HG02571 (cell line): ENCODE measurements at regions not wholly inside any gene's neighbourhood (a gene's known extent, or its start where the extent isn't known, plus 50 kb on each side); places are given as distances from the start of the nearest gene placed in this dataset.
"Not testable (repeated sequence)": the region's sequence is repeated elsewhere in the genome, so short reads cannot be mapped to it uniquely, and the experiment has no call there.

Experiments
- ATAC-seq: cut with Tn5 transposase; IDR thresholded peaks from one replicate; pipeline ENCODE4 v1.9.1; 2021; ENCODE audit warnings: mild to moderate bottlenecking, moderate library complexity; ENCODE audit not compliant: unreplicated experiment

DNA sequence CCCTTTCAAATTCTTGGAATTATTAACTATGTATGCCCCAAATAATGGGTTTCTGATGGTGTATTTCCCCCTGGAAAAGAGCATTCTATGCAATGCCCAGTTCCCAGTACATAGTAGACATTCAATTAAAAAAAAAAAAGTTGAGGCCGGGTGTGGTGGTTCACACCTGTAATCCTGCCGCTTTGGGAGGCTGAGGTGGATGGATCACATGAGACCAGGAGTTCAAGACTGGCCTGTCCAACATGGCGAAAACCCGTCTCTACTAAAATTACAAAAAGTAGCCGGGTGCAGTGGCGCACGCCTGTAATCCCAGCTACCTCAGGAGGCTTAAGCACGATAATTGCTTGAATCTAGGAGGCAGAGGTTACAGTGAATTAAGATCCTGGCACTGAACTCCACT lies 83.3 kb upstream of the ZNF217 start:
- no peak for ATAC-seq

- no peak for ATAC-seq
These were observed 82.8 kb upstream of the ZNF217 start for GRCh38 chr20:53676519-53676822.

- no peak for ATAC-seq
These were observed 79.0 kb upstream of the ZNF217 start for GRCh38 chr20:53672484-53673129.

DNA sequence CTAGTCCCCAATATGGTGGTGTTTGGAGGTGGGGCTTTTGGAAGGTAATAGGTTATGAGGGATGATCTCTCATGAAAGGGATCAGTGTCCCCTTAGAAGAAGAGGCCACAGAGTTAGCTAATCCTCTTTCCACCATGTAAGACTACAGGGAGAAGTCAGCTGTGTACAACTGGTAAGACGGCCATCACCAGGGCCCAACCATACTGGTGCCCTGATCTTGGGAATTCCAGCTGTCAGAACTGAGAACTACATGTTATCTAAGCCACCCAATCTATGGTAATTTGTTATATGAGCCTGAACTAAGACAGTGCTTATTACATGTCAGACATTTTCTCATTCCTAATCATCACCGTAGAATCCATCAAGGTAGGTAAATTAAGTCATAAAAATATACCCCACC lies 77.7 kb upstream of the ZNF217 start:
- ATAC-seq, result no peak

DNA sequence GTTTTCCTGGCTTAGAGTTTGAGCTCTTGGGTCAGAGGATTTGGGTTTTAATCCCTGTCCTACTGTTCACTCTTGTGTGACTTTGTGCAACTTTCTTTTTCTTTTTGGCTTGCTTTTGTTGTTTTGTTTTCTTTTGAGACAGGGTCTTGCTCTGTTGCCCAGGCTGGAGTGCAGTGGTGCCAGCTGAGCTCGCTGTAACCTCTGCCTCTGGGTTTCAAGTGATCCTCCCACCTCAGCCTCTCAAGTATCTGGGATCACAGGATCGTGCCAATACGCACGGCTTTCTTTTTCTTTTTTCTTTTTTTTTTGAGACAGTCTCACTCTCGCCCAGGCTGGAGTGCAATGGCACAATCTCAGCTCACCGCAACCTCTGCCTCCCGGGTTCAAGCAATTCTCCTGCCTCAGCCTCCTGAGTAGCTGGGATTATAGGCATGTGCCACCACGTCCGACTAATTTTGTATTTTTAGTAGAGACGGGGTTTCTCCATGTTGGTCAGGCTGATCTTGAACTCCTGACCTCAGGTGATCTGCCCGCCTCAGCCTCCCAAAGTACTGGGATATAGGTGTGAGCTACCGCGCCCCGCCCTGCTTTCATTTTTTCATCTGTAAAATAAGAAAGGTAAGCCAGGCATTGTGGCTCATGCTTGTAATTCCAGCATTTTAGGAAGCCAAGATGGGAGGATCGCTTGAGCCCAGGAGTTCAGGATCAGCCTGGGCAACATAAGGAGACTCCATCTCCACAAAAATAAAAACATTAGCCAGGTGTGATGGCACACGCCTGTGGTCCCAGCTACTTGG lies 76.1 kb upstream of the ZNF217 start:
- ATAC-seq, result not testable (repeated sequence)

DNA sequence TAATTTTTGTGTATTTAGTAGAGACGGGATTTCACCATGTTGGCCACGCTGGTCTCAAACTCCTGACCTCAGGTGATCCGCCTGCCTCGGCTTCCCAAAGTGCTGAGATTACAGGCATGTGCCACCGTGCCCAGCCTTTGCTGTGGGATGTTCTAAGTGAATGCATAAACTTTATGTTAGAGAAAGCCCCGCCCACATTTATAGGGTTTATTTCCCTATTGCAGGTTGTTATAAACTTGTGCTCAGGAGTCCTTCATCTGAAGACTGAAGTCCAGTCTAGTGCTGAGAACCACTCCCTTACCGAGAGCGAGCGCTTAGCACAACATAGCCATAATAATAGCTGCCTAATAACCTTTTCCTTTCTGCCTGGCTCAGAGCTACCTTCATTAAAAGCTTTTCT lies 75.4 kb upstream of the ZNF217 start:
- ATAC-seq, result no peak

DNA sequence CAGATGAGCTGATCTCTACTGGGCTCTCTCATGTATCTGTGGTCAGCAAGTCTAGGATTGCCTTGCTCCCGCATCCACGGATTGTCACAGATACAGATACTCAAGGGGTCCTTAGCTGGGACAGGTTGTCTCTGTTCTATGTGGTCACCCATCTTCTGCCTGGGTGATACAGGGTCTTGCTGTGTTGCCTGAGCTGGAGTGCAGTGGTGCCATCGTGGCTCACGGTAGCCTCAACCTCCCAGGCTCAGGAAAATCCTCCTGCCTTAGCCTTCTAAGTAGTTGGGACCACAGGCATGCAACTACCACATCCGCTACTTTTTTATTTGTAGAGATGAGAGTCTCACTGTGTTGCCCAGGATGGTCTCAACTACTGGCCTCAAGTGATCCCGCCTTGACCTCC lies 72.5 kb upstream of the ZNF217 start:
- ATAC-seq, result no peak

- ATAC-seq, result no peak
These were observed 70.5 kb upstream of the ZNF217 start for GRCh38 chr20:53664121-53664520.

DNA sequence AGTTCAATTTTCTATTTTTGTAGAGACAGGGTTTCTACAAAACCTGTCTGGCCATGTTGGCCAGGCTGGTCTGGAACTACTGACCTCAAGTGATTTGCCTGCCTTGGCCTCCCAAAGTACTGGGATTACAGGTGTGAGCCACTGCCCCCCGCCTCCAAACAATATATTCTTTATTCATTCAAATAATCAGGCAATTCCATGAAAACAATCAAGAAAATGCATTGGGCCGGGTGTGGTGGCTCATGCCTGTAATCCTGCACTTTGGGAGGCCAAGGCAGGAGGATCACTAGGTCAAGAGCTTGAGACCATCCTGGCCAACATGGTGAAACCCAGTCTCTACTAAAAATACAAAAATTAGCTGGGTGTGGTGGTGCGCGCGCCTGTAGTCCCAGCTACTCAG lies 69.9 kb upstream of the ZNF217 start:
- not testable (repeated sequence) for ATAC-seq

- ATAC-seq, result no peak
These were observed 69.0 kb upstream of the ZNF217 start for GRCh38 chr20:53662595-53662994.

DNA sequence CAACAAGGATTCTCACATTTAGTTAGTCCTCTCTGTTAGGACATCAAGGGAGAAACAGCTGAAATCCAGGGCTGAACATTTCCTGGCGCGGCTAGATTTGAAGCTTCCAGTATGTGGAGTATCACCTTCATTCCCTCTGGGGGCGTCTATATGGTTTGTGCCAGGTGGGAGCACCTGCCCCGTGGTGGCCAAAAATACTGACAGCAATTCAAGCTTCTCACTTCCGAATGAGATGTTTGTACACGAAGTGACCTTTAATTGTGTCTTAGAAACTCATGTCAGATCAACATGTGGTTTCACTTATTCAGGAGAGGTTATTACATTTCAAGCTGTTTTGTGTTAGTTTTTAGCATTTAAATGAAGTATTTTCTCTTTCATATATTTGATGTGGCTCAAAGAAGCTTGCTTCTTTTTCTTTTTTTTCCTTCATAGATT lies 67.3 kb upstream of the ZNF217 start:
- ATAC-seq, result no peak

- no peak for ATAC-seq
These were observed 66.7 kb upstream of the ZNF217 start for GRCh38 chr20:53660078-53660909.

DNA sequence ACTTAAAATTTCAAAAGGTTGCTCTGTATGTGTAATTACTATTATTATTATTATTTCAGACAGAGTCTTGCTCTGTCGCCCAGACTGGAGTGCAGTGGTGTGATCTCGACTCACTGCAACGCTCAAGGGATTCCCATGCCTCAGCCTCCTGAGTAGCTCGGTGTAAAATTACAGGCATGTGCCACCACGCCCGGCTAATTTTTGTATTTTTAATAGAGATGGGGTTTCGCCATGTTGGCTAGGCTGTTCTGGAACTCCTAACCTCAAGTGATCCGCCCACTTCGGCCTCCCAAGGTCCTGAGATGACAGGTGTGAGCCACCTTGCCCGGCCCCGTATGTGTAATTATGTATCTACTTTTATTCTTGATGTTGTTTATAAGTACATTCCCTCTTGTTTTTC lies 65.3 kb upstream of the ZNF217 start:
- ATAC-seq, result no peak

DNA sequence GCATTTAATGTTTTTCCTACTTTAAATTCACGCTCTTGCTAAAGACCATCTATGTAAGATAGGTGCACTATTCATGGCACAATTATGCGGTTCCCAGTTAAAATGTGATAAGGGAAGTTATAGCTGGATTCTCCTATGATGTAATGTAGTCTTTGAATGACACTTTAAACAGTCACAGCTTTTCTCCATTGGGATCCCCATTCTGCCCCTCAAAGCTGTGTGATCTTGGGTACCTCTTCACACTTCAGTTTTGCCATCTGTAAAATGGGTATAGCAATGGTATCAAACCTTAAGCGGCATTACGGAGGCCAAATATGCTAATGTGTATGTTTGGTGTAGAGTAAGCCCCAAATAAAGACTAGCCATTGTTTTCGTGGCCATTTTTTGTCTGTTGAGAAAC lies 64.7 kb upstream of the ZNF217 start:
- ATAC-seq, result no peak

- ATAC-seq, result no peak
These were observed 64.1 kb upstream of the ZNF217 start for GRCh38 chr20:53657732-53658131.

DNA sequence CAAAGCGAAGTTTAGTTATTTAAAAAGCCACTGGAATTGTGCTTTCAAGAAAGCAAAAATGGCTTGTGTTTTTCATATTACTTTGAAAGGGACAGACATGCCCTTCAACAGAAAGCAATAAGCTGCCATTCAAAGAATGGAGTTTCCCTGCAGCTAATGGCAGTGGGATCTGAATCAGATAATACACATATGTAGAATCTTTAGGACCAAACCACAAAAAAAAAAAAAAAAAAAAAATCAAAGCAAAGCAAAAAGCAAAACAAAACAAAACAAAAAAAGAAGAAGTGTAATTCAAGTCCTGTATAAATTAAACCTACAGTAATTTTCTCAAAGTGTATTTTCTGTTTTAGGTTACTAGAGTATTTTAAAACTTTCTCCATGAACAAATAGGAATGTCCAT lies 63.6 kb upstream of the ZNF217 start:
- ATAC-seq, result no peak

GRCh38 chr20:53656293-53657202 lies 62.9 kb upstream of the ZNF217 start:
- no peak for ATAC-seq

GRCh38 chr20:53655625-53656292 lies 62.1 kb upstream of the ZNF217 start:
- ATAC-seq, result no peak

- ATAC-seq, result no peak
These were observed 61.4 kb upstream of the ZNF217 start for GRCh38 chr20:53654932-53655624.

DNA sequence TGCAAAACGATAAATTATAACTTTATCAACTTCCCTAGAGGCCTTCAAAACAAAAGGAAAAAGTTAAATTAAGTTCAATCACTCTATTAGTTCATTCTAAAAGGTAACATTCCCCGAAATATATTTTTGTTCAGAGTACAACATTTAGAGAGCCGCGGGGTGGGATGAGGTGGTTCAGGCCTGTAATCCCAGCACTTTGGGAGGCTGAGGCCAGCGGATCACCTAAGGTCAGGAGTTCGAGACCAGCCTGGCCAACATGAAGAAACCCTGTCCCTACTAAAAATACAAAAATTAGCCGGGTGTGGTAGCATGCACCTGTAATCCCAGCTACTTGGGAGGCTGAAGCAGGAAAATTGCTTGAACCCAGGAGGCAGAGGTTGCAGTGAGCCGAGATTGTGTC lies 60.9 kb upstream of the ZNF217 start:
- ATAC-seq, result not testable (repeated sequence)
